ENCODE measurements at regions not wholly inside any gene's neighbourhood (a gene's known extent, or its start where the extent isn't known, plus 50 kb on each side); places are given as distances from the start of the nearest gene placed in this dataset.

DNA sequence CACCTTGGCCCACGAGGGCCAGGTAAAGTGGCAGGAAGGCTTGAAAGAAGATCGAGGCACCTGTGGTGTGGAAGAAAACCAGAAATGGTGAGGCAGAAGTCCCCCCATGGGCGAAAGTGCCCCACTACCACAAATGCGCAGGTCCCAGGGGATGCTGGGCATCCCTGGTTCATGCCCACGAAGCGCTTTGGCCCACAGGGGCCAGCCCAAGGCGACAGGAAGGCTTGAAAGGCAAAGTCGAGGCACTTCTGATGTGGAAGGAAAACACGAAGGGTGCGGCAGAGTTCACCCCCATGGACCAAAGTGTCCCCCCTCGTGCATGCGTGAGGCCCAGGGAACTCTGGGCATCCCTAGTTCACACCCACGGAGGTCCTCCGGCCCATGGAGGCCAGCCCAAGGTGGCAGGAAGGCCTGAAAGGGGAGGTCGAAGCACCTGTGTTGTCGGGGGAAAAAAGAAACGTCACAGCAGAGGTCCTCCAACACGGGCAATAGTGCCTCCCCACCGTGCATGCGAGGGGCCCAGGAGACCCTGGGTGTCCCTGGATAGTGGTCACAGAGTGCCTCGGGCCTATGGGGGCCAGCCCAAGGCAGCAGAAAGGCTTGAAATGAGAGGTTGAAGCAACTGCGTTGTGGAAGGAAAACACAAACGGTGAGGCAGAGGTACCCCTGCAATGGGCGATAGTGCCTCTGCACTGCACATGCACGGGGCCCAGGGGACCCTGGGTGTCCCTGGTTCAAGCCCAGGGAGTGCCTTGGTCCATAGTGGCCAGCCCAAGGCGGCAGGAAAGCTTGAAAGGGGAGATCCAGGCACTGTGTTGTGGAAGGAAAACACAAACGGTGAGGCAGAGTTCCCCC is 373.9 kb downstream of the ALG10 start:
- peak; percentile 1 for DNase-seq (ENCODE audit: low spot score)

DNA sequence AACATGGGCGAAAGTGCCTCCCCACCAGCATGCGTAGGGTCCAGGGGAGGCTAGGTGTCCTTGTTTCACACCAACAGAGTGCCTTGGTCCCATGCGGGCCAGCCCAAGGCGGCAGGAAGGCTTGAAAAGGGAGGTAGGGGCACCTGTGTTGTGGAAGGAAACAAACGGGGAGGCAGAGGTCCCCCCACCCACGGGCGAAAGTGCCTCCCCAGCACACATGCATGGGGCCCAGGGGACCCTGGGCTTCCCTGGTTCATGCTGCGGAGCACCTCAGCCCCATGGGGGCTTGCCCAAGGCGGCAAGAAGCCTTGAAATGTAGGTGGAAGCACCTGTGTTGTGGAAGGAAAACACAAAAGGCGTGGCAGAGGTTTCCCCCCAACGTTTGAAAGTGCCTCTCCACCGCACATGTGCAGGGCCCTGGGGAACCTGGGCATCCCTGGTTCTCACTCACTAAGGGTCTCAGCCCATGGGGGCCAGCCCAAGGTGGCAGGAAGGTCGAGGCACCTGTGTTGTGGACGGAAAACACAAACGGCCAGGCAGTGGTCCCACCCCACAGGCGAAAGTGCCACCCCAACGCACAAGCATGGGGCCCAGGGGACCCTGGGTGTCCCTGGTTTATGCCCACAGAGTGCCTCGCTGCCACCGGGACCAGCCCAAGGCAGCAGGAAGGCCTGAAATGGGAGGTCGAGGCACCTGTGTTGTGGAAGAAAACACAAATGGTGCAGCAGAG is 374.7 kb downstream of the ALG10 start:
- DNase-seq (ENCODE audit: low spot score), result peak; percentile 2

DNA sequence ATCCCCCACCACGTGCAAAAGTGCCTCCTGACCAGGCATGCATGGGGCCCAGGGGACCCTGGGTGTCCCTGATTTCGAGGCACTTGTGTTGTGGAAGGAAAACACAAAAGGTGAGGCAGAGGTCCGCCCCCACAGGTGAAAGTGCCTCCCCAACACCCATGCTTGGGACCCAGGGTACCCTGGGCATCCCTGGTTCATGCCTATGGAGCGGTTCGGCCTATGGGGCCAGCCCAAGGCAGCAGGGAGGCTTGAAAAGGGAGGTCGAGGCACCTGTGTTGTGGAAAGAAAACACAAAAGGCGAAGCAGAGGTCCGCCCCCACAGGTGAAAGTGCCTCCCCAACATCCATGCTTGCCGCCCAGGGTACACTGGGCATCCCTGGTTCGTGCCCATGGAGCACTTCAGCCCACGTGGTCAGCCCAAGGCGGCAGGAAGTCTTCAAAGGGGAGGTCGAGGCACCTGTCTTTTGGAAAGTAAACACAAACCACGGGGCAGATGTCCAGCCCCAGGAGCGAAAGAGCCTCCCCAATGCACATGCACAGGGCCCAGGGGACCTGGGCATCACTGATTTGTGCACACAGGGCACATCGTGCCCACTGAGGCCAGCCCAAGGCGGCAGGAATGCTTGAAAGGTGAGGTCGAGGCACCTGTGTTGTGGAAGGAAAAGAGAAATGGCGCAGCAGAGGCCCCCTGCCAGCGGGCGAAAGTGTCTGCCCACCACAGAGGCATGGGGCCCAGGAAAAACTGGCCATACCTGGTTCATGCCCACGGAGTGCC is 375.5 kb downstream of the ALG10 start:
- DNase-seq (ENCODE audit: low spot score), result peak; percentile 1

DNA sequence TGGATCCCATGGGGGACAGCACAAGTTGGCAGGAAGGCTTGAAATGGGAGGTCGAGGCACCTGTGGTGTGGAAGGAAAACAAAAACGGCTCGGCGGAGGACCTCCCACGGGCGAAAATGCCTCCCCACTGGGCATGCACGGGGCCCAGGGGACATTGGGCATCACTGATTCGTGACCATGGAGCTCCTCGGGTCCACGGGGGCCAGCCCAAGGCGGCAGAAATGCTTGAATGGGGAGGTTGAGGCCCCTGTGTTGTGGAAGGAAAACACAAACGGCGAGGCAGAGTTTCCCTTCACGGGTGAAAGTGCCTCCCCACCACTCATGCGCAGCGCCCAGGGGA is 376.0 kb downstream of the ALG10 start:
- peak; percentile 3 for DNase-seq (ENCODE audit: low spot score)

DNA sequence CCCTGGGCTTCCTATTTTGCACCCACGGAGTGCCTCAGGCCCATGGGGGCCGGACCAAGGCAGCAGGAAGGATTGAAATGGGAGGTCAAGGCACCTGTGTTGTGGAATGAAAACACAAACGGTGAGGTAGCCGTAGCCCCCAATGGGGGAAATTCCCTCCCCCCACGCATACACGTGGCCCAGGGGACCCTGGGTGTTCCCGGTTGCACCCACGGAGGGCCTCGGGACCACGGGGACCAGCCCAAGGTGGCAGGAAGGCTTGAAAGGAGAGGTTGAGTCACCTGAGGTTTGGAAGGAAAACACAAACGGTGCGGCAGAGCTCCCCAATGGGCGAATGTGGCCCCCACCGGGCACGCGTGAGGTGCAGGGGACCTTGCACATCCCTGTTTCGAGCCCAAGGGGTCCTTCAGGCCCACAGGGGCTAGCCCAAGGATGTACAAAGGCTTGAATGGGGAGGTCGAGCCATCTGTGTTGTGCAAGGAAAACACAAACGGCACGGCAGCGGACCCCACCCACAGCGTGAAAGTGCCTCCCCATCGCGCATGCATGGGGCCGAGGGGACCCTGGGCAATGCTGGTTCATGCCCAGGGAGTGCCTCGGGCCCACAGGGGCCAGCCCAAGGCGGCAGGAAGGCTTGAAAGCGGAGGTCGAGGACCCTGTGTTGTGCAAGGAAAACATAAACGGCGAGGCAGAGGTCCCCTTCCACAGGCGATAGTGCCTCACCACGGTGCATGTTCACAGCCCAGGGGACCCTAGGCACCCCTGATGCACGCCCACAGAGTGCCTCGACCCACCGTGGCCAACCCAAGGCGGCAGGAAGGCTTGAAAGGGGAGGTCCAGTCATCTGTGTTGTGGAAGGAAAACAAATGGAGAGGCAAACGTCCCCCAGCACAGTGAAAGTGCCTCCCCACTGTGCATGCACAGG is 376.7 kb downstream of the ALG10 start:
- peak; percentile 1 for DNase-seq (ENCODE audit: low spot score)

DNA sequence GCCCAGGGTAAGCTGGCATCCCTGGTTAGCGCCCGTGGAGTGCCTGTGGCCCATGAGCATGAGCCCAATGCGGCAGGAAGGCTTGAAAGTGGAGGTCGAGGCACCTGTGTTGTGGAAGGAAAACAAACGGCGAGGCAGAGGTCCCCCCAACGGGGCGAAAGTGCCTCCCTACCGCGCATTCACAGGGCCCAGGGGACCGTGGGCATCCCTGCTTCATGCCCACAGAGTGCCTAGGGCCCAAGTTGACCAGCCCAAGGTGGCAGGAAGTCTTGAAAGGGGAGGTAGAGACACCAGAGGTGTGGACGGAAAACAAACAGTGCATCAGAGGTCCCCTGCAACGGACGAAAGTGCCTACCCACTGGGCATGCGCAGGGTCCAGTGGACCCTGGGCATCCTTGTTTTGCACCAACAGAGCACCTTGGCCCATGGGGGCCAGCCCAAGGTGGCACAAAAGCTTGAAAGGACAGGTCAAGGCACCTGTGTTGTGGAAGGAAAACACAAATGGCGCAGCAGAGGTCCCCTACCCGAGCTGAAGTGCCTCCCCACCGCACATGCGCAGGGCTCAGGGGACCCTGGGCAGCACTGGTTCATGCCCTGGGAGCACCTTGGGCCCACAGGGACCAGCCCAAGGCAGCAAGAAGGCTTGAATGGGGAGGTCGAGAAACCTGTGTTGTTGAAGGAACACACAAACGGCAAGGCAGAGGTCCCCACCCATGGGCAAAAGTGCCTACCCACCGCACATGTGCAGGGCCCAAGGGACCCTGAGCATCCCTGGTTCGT is 377.5 kb downstream of the ALG10 start:
- peak; percentile 1 for DNase-seq (ENCODE audit: low spot score)

DNA sequence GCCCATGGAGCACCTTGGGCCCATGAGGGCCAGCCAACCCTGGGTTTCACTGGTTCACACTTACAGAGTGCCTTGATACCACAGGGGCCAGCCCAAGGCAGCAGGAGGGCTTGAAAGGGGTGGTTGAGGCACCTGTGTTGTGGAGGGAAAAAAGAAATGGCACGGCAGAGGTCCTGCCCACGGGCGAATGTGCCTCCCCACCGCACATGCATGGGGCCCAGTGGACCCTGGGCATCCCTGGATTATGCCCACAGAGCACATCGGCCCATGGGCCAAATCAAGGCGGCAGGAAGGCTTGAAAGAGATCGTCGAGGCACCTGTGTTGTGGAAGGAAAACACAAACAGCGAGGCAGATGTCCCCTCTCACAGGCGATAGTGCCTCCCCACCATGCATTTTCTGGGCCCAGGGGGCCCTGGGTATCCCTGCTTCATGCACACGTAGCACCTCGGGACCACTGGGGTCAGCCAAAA is 378.1 kb downstream of the ALG10 start:
- peak; percentile 2 for DNase-seq (ENCODE audit: low spot score)

DNA sequence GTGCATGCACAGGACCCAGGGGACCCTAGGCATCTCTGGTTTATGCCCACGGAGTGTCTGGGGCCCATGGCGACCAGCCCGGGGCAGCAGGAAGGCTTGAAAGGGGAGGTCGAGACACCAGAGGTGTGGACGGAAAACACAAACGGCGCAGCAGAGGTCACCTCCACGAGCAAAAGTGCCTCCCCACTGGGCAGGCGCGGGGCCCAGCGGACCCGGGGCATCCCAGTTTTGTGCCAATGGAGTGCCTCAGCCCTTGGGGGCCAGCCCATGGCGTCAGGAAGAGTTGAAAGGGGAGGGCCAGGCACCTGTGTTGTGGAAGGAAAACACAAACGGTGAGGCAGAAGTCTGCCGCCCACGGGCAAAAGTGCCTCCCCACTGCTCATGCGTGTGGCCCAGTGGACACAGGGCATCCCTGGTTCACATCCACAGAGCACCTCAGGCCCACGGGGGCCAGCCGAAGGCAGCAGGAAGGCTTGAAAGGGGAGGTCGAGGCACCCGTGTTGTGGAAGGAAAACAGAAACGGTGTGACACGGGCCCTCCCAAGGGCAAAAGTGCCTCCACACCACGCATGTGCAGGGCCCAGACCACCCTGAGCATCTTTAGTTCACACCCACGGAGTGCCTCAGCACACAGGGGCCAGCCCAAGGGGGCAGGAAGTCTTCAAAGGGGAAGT is 378.8 kb downstream of the ALG10 start:
- DNase-seq (ENCODE audit: low spot score), result peak; percentile 2

DNA sequence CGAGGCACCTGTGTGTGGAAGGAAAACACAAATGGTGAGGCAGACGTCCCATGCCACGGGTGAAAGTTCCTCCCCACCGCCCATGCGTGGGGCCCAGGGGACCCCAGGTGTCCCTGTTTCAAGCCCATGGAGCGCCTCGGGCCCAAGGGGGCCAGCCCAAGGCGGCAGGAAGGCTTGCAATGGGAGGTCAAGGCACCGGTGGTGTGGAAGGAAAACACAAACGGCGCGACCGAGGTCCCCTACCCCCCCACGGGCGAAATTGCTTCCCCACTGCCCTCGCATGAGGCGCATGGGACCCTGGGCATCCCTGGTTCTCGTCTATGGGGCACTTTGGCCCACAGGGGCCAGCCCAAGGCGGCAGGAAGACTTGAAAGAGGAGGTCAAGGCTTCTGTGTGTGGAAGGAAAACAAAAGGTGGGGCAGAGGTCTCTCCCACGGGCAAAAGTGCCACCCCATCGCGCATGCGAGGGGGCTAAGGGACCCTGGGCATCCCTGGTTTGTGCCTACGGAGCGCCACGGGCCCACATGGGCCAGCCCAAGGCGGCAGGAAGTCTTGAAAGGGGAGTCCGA is 379.4 kb downstream of the ALG10 start:
- peak; percentile 1 for DNase-seq (ENCODE audit: low spot score)

DNA sequence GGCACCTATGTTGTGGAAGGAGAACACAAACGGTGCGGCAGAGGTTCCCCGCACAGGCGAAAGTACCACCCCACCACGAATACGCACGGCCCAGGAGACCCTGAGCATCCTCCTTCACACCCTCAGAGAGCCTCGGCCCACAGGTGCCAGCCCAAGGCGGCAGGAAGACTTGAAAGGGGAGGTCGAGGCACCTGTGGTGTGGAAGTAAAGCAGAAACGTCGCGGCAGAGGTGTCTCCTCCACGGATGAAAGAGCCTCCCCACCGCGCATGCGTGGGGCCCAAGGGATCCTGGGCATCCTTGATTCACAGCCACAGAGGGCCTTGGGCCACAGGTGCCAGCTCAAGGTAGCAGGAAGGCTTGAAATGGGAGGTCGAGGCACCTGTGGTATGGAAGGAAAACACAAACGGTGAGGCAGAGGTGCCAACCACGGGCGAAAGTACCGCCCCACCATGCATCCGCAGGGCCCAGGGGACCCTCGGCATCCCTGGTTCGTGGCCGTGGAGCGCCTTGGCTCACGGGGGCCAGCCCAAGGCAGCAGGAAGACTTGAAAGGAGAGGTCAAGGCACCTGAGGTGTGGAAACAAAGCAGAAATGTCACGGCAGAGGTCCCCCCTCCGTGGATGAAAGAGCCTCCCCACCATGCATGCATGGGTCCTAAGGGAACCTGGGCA is 380.1 kb downstream of the ALG10 start:
- DNase-seq (ENCODE audit: low spot score), result peak; percentile 1

DNA sequence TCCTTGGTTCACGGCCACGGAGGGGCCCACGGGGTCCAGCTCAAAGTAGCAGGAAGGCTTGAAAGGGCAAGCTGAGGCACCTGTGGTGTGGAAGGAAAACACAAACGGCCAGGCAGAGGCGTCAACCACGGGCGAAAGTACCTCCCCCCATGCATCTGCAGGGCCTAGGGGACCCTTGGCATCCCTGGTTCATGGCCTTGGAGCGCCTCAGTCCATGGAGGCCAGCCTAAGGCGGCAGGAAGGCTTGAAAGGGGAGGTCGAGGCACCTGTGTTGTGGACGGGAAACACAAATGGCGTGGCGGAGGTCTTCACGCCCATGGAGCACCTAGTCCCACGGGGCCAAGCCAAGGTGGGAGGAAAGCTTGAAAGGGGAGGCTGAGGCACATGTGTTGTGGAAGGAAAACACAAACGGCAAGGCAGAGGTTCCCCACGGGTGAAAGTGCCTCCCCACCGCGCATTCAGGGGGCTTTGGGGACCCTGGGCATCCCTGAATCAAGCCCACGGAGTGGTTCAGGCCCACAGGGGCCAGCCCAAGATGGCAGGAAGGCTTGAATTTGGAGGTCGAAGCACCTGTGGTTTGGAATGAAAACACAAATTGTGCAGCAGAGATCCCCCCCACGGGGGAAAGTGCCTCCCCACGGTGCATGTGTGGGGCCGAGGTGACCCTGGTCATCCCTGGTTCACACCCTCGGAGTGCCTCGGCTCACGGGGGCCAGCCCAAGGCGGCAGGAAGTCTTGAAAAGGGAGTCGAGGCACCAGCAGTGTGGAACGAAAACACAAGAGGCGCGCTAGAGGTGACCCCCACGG is 380.8 kb downstream of the ALG10 start:
- peak; percentile 1 for DNase-seq (ENCODE audit: low spot score)

DNA sequence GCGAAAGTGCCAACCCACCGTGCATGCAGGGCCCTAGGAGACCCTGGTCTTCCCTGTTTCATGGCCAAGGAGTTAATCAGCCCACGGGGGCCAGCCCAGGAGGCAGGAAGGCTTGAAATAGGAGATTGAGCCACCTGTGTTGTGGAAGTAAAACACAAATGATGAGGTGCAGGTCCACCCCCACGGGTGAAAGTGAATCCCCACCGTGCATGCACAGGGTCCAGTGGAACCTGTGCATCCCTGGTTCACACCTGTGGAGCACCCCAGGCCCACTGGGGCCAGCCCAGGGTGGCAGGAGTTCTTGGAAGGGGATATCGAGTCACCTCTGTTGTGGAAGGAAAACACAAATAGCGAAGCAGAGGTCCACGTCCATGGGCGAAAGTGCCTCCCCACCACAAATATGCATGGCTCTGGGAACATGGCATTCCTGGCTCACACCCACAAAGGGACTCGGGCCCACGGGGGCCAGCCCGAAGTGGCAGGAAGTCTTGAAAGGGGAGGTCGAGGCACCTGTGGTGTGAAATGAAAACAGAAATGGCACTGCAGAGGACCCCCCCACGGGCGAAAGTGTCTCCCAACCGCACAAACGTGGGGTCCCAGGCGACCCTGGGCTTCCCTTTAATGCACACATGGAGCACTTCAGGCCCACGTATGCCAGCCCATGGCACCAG is 381.5 kb downstream of the ALG10 start:
- peak; percentile 0 for DNase-seq (ENCODE audit: low spot score)

DNA sequence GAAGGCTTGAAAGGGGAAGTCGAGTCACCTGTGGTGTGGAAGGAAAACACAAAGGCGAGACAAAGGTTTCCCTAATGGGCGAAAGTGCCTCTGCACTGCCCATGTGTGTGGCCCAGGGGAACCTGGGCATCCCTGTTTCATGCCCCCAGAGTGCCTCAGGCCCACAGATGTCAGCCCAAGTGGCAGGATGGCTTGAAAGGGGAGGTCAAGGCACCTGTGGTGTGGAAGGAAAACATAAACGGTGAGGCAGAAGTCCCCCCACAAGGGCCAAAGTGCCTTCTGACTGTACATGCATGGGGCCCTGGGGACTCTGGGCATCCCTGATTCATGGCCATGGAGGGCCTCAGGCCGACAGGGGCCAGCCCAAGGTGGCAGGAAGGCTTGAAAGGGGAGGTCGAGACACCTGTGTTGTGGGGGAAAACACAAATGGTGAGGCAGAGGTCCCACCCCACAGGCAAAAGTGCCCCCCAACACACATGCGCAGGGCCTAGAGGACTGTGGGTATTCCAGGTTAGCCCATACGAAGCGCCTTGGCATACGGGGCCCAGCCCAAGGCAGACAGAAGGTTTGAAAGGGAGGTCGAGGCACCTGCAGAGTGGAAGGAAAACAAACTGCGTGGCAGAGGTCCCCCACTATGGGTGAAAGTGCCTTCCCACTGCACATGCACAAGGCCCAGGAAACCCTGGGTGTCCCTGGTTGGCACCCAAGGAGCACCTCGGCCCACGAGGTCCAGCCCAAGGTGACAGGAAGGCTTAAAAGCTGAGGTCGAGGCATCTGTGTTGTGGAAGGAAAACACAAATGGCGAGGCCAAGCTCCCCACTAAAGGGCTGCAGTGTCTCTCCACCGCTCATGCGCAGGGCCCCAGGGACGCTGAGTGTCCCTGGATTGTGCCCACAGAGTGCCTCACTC is 382.3 kb downstream of the ALG10 start:
- peak; percentile 1 for DNase-seq (ENCODE audit: low spot score)

DNA sequence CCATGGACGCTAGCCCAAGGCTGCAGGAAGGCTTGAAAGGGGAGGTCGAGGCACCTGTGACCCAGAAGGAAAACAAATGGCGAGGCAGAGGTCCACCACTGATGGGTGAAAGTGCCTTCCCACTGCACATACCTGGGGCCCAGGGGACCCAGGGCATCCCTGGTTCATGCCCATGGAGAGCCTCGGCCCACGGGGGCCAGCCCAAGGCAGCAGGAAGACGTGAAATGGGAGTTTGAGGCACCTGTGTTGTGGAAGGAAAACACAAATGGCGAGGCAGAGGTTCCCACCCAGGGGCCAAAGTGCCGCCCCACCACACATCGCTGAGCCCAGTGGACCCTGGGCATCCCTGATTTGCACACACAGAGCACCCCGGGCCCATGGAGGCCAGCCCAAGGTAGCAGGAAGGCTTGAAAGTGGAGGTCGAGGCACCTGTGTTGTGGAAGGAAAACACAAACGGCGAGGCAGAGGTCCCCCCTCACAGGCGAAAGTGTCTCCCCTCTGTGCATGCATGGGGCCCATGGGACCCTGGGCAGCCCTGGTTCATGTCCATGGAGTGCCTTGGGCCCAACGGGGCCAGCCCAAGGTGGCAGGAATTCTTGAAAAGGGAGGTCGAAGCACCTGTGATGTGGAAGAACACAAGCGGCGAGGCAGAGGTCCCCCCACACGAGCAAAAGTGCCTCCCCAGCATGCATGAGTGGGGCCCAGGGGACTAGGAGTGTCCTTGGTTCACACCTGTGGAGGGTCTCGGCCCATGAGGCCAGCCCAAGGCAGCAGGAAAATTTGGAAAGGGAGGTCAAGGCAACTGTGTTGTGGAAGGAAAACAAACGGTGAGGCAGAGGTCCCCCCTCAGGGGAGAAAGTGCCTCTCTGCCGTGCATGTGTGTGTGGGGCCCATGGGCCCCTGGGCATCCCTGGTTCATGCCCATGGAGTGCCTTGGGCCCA is 383.3 kb downstream of the ALG10 start:
- DNase-seq (ENCODE audit: low spot score), result peak; percentile 0

DNA sequence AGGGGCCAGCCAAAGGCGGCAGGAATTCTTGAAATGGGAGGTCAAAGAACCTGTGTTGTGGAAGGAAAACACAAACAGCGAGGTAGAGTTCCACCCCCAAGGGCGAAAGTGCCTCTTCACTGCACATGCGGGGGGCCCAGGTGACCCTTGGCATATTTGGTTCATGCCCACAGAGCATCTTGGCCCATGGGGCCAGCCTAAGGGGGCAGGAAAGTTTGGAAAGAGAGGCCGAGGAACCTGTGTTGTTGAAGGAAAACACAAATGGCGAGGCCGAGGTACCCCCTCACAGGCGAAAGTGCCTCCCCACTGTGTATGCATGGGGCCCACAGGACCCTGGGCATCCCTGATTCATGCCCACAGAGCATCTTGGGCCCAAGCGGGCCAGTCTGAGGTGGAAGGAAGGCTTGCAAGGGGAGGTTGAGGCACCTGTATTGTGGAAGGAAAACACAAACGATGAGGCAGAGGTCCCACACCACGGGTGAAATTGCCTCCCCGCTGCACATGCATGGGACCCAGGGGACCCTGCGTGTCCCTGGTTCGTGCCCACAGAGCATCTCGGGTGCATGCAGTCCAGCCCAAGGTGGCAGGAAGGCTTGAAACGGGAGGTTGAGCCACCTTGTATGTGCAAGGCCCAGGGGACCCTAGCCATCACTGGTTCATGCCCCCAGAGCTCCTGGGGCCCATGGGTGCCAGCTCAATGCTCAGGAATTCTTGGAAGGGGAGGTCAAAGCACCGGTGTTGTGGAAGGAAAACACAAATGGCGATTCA is 384.1 kb downstream of the ALG10 start:
- no peak for DNase-seq (ENCODE audit: low spot score)
